Natural killer cell (primary cell): ENCODE measurements at regions not wholly inside any gene's neighbourhood (a gene's known extent, or its start where the extent isn't known, plus 50 kb on each side); places are given as distances from the start of the nearest gene placed in this dataset.

Experiments used
- ATAC-seq, 3 donors: fragments of 150-1000 bp in 2 of 3; fragments of 200-7000 bp in 1 of 3; cut with Tn5 transposase; 1 replicate in 1 of 3; 2 replicates in 2 of 3; pipeline ENCODE4 v1.10.0; 2021; ENCODE audit warnings: mild to moderate bottlenecking in 2 of 3, moderate library complexity in 2 of 3
- DNase-seq, 2 donors: peaks; one replicate each; pipeline versions ENCODE4 v3.0.0 to v3.0.0-alpha.2; 2013 to 2021; ENCODE audit warnings: mixed read lengths in 1 of 2
- H3K27ac ChIP-seq: one replicate; pipeline ENCODE4 v1.5.1; 2013; ENCODE audit warnings: mild to moderate bottlenecking, low read length
- H3K27me3 ChIP-seq: one replicate; pipeline ENCODE4 v1.6.1; 2013; ENCODE audit warnings: low read length; ENCODE audit not compliant: control insufficient read depth, insufficient read depth
- H3K36me3 ChIP-seq: one replicate; pipeline ENCODE4 v1.6.1; 2013; ENCODE audit warnings: low read length; ENCODE audit not compliant: control insufficient read depth, insufficient read depth
- H3K4me1 ChIP-seq: one replicate; pipeline ENCODE4 v1.6.1; 2013; ENCODE audit warnings: low read length; ENCODE audit not compliant: control insufficient read depth, insufficient read depth
- H3K4me3 ChIP-seq: one replicate; pipeline ENCODE4 v1.5.1; 2013; ENCODE audit warnings: low read length
- H3K9me3 ChIP-seq: one replicate; pipeline ENCODE4 v1.6.1; 2013; ENCODE audit warnings: low read length; ENCODE audit not compliant: control insufficient read depth, insufficient read depth
- H3K27ac Mint-ChIP-seq, 2 donors: one replicate each; pipeline ENCODE4 v1.8.0; 2022; ENCODE audit warnings: mild to moderate bottlenecking in 2 of 2, mixed read lengths in 2 of 2, moderate library complexity in 1 of 2
- H3K27me3 Mint-ChIP-seq, 2 donors: one replicate each; pipeline ENCODE4 v1.8.0; 2022; ENCODE audit warnings: low read depth in 2 of 2, mixed read lengths in 2 of 2
- H3K36me3 Mint-ChIP-seq: one replicate; pipeline ENCODE4 v1.8.0; 2022; ENCODE audit warnings: mixed read lengths
- H3K4me1 Mint-ChIP-seq, 2 donors: one replicate each; pipeline ENCODE4 v1.8.0; 2022; ENCODE audit warnings: mixed read lengths in 2 of 2
- H3K4me3 Mint-ChIP-seq: one replicate; pipeline ENCODE4 v1.8.0; 2022; ENCODE audit warnings: mild to moderate bottlenecking, moderate library complexity, mixed read lengths
- H3K9me3 Mint-ChIP-seq, 2 donors: one replicate each; pipeline ENCODE4 v1.8.0; 2022; ENCODE audit warnings: mixed read lengths in 2 of 2
- CTCF ChIP-seq: fragments of 200-600 bp; IDR thresholded peaks from one replicate; pipeline ENCODE4 v1.8.0; 2022; ENCODE audit warnings: antibody characterized with exemption
- WGBS: methylation state at CpG from one replicate; pipeline ENCODE4 v1.1.7; 2013; ENCODE audit warnings: missing lambda C conversion rate; ENCODE audit not compliant: insufficient coverage; 5-methylcytosine and 5-hydroxymethylcytosine counted together
- intact Hi-C: fragments of 100-400 bp; cut with micrococcal nuclease; formaldehyde crosslinking; loops from one replicate; pipeline ENCODE4 v1.14.2; 2022

GRCh38 chr13:40379794-40380578 lies 286.5 kb downstream of the FOXO1 start:
- Histone ChIP-seq H3K27ac (no peak overlapping the region), H3K4me1 (no peaks in the 10 kb centered on the region), H3K4me3 (no peak overlapping the region), H3K9me3 (no peaks in the 10 kb centered on the region), H3K36me3 (no peaks in the 10 kb centered on the region), H3K27me3 (no peaks in the 10 kb centered on the region)
- ATAC-seq (no peak), DNase-seq (no peak)
- no peak for TF ChIP-seq CTCF
- H3K4me3 Mint-ChIP-seq: no peak overlapping the region
- no peak overlapping the region for H3K27ac Mint-ChIP-seq
- no peaks in the 10 kb centered on the region for H3K27me3 Mint-ChIP-seq
- intact Hi-C loops: no loop called here
- 89% methylated on average over 10 of the region's 10 CpGs for WGBS
- H3K36me3 Mint-ChIP-seq: no peaks in the 10 kb centered on the region
- H3K4me1 Mint-ChIP-seq: peaks cover 5 to 6% of the 10 kb centered on the region in 2 donors
- H3K9me3 Mint-ChIP-seq: no peaks in the 10 kb centered on the region

- DNase-seq (no peak), ATAC-seq (no peak)
- H3K36me3 Mint-ChIP-seq: no peaks in the 10 kb centered on the region
- intact Hi-C loops: no loop called here
- no peaks in the 10 kb centered on the region for H3K36me3 ChIP-seq
- H3K4me1 Mint-ChIP-seq: peaks cover 13 to 17% of the 10 kb centered on the region in 2 donors
- no peak overlapping the region for H3K27ac Mint-ChIP-seq
- H3K9me3 ChIP-seq: no peaks in the 10 kb centered on the region
- H3K4me3 ChIP-seq: no peak overlapping the region
- no peak overlapping the region for H3K27ac ChIP-seq
- no peaks in the 10 kb centered on the region for H3K27me3 Mint-ChIP-seq
- no peak overlapping the region for H3K4me3 Mint-ChIP-seq
- no peaks in the 10 kb centered on the region for H3K27me3 ChIP-seq
- no peak for TF ChIP-seq CTCF
- no peaks in the 10 kb centered on the region for H3K9me3 Mint-ChIP-seq
- WGBS: 96% methylated on average over 27 of the region's 27 CpGs
- no peaks in the 10 kb centered on the region for H3K4me1 ChIP-seq
Observed at GRCh38 chr13:40381935-40382764, 284.3 kb downstream of the FOXO1 start.

GRCh38 chr13:40383132-40383531 lies 283.3 kb downstream of the FOXO1 start:
- 97% methylated on average over 7 of the region's 7 CpGs for WGBS
- Histone ChIP-seq H3K36me3 (no peaks in the 10 kb centered on the region), H3K27ac (no peak overlapping the region), H3K4me3 (no peak overlapping the region), H3K4me1 (peaks cover 5% of the 10 kb centered on the region), H3K27me3 (no peaks in the 10 kb centered on the region), H3K9me3 (no peaks in the 10 kb centered on the region)
- intact Hi-C loops: no loop called here
- H3K4me1 Mint-ChIP-seq: peaks cover 21 to 25% of the 10 kb centered on the region in 2 donors
- no peaks in the 10 kb centered on the region for H3K36me3 Mint-ChIP-seq
- no peak for ATAC-seq
- DNase-seq: no peak
- H3K9me3 Mint-ChIP-seq: peaks cover 0 to 2% of the 10 kb centered on the region in 2 donors
- H3K27me3 Mint-ChIP-seq: no peaks in the 10 kb centered on the region
- no peak overlapping the region for H3K4me3 Mint-ChIP-seq
- no peak for TF ChIP-seq CTCF
- H3K27ac Mint-ChIP-seq: no peak overlapping the region
